GM18498 (cell line): ENCODE measurements at regions not wholly inside any gene's neighbourhood (a gene's known extent, or its start where the extent isn't known, plus 50 kb on each side); places are given as distances from the start of the nearest gene placed in this dataset.

ENCODE experiments used
- ATAC-seq: cut with Tn5 transposase; IDR thresholded peaks from one replicate; pipeline ENCODE4 v1.9.1; 2021; ENCODE audit warnings: mild to moderate bottlenecking, moderate library complexity; ENCODE audit not compliant: unreplicated experiment

DNA sequence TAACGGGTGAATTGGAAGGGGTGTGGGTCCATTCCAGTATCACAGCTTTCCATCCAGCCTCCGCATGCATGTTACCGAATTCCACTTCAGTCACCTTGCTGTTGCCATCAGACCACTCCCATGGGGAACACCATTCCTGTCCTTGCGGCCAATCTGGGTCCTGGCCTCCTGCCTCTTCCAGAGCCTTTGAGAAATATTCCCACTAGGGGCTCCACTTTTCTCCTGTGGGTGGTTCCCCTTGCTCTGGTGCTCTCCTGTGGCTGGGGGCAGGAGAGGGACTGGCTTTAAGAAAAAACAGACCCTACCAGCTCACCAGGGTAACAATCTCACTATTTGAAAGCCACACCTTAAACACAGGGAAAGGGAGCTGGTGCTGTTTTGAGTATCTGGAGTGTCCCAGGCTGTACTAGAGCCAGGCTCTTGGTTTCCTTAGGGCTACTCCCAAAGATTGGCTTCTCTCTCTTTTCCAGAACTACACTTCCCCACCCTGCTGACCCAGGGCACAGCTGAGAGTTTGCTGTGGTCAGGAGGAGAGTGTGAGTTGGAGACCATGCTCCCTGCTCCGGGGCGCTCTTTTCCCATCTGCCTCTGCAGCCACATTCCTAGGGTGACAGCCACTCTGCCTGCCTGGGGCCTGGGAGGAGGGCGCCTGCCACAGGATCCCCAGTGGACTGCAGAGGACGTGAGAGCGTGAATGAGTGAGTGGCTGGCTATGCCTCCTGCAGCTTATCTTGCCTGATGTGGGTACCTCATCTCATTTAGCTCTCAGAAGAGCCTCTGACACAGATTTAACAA is 460.8 kb upstream of the HS6ST1 start:
- no peak for ATAC-seq

GRCh38 chr2:128780434-128781080 is 461.9 kb upstream of the HS6ST1 start:
- ATAC-seq: no peak

DNA sequence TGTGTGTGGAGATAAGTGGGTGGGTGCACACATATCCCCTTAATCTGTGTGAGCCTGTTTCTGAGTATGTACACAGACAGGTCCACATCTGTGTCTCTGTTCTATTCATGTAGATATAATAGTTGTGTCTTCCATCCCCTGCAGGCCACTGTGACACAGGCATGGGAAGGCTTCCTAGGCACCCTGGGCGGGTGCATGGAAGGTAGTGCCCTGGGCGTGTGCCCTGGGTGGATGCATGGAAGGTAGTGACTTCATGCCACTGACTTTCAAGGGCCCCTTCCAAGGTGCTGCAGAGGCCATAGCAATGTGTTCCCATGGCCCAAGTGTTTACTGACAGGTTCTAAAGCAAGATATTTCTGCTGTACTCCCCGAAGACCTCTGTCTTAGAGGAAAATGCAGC is 462.5 kb upstream of the HS6ST1 start:
- no peak for ATAC-seq

GRCh38 chr2:128781585-128782385 is 463.1 kb upstream of the HS6ST1 start:
- no peak for ATAC-seq

DNA sequence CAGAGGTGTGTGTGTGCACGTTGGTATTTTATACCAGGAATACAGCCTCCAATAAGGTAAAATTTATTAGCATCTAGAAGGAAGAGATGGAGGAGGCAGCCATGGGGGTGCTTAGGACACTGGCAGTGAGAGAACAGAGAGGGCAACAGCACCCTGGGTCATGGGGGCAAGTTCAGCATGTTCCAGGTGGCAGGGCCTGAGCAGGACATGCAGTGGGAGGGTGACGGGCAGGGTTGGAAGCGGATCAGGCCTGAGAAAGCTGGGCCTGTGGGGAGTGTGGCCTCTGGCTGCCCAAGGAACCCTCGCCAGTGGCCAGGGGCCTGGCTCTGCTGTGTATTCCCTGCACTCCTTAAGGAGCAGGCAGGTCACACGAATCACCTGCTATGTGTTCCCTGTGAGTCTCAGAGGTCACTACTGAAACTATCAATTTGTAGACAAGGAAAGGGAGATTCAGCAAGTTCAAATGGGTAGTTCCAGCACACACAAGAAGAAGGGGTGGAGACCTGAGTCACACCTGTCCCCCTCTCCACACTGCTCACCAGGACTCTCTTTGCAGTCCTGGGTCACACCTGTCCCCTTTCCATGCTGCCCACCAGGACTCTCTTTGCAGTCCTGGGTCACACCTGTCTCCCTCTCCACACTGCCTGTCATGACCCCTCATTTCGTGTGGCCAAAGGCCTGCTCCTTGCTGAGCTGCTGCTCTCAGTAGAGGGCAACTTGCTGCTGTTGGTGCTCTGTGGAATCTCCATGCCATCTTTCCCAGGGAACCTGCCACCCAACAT is 463.9 kb upstream of the HS6ST1 start:
- no peak for ATAC-seq

DNA sequence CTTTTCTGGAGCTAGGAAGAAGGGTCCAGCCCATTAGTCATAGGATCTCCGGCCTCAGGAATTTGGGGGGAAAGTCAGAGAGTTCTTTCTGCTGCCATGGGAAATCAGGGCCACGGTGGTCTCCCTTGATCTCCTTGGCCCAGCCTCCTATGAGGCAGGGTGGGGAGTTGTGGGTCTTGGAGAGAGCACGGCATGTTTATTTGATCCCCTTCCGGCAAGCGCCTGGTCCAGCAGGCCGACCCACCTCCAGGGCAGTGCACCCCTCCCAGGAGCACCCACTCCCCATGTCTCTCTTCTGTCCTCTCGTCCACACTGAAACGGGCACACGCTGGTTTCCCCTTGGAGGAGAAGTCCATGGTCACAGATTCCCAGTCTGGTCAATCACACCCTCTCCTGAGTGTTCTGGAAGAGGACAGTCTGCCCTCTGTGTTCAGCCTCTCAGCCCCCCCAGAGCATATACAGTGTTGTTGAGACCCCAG is 464.6 kb upstream of the HS6ST1 start:
- no peak for ATAC-seq

- no peak for ATAC-seq
These were observed 465.2 kb upstream of the HS6ST1 start for GRCh38 chr2:128783896-128784295.

DNA sequence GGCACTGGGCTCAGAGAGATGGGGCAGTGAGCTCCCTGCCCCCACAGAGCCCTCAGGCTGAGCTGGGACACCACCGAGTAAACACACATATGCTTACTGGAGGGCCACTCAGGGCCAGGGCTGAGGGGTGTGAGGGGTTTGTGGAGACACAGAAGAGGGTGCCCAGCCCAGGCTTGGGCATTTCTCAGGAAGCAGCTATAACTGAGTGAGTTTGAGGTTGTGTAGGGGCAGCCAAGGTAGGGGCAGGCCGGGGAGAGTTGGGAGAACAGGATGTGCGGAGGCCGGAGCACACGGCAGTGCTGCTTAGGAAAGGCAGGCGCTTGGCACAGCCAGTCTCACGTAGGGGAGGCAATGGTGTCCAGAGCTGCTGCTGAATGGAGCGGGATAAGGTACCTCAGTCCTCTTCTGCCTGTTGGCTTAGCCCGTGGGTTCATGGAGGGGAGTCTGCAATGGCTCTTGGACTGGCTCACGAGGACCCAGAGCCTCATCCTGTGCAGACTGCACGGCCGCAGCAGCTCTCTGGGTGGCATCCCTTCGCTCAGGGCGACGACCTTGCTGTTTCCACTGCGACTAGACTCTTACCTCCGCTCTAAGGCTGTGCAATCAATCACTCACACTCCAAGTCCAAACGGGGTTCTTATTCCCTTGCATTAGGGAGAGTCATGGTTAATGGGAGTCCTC is 466.1 kb upstream of the HS6ST1 start:
- ATAC-seq: no peak

- no peak for ATAC-seq
These were observed 467.6 kb upstream of the HS6ST1 start for GRCh38 chr2:128786316-128786715.

DNA sequence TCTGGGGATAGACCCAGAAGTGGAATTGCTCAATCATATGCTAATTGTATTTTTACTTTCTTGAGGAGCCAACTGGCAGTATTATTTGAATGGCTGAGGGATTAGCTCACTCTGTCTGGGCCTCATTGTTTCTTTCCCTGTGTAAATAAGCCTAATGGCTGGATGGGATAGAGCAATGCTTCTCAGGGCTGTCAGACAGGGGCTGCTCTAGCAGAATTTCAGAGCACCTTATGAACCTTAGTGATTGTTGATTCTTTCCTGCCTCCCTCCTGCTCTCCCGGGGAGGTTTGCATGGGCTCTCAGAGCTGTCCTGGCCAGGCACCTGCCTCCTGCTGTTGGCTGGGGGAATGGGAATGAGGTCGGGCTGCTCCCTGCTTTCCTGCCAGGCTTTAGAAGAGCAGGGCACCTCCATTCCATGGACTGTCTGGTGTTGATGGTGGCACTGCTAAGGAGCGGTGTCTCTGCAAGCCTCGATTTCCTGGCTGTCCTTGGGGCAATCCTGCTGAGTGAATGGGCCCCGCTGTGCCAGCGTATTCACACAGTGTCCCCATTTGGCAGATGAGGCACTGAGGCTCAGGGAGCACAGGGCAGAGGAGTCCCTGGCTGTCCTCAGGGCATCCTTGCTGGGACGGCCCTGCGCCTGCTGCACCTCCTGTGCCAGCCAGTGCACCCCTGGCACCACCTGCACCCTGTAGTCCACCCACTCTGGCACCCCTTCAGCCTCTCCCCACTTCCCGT is 468.2 kb upstream of the HS6ST1 start:
- ATAC-seq: no peak

DNA sequence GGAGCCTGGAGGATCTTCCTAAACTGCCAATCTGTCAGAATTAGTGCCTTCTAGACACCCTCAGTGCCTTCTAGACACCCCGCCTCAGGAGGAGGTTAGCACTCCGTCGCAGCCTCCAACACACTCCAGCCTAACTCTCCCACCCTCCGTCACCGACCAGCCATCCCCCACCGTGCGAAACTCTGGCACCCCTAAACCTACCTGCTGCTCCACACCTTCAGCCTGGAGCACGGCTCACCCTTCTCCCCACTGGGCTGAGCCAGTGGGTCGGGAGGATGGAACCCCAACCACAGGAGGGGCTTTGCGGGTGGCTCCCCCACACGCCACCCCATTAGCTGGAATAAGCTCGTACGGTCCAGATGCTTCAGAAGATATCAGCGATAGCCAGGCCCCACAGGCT is 468.9 kb upstream of the HS6ST1 start:
- no peak for ATAC-seq

GRCh38 chr2:128788636-128789220 is 470.1 kb upstream of the HS6ST1 start:
- no peak for ATAC-seq

DNA sequence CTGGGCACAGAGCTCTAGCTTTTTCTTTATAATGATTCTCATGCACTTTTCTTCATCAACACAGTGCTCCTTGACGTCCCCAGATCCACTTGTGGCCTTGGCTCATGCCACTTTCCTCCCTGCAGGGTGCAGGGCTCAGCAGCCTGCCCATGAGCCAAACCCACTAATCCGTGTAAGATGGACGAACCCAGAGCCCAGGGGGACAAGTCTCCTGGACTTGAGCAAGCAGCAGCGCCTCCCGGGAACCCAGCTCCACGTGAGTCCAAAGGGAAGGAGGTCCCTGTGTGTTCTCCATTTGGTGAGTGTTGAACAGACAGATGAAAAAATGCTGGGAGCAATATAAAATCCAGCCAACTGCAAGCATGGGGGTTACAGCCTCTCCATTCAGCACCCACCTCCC is 470.6 kb upstream of the HS6ST1 start:
- no peak for ATAC-seq

DNA sequence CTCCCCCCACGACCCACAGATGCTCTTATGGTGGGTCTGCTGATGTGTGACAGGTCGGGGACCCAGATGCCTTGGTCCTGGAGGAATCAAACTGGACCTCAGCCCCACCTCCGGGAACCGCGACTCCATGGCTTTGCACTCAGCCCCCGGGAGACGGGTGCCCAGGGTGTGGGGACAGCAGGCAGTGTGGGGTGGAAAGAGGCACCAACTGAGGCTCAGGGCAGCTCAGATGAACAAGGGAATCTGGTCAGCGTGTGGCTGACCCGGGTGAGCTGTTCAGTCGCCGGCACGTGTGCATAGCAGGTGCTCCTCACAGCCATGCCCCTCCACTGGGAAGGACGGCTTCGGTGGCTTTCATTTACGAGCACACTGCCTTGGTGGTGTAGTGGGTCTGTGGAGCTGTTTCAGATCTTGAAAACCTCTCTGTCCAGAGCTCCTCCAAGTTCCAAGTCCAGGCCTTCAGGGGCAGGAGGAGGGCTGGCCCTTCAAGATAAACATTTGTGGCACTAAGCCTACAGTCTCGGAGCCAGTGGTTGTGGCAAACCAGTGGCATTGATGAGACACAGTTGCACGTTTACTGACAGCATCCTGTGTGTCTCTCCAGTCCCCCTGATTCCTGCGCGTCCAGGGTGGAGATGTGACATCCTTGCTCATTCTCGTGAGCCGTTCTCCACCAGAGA is 471.2 kb upstream of the HS6ST1 start:
- no peak for ATAC-seq

- ATAC-seq: no peak
These were observed 471.9 kb upstream of the HS6ST1 start for GRCh38 chr2:128790541-128791001.

- no peak for ATAC-seq
These were observed 472.7 kb upstream of the HS6ST1 start for GRCh38 chr2:128791120-128791984.

DNA sequence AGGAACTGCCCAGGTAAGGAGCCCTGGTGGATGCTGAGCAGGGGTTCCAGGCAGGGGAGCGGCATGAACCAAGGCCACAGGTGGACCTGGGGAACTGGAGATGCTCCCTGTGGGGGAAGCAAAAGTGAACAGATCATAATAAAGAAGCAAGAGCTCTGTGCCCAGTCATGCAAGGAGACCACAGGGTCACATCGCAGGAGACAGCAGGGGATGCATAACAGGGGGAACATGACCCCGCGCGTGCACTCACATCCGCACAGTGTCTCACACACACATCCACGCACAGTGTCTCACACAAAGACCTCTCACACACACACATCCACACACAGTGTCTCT is 473.3 kb upstream of the HS6ST1 start:
- ATAC-seq: no peak
